Retinal pigment epithelial cell (primary cell): ENCODE measurements at regions not wholly inside any gene's neighbourhood (a gene's known extent, or its start where the extent isn't known, plus 50 kb on each side); places are given as distances from the start of the nearest gene placed in this dataset.

Experiments used
- DNase-seq: peaks from one replicate; pipeline ENCODE4 v3.0.0-alpha.2; 2010; ENCODE audit warnings: low read depth
- H3K4me3 ChIP-seq: 2 replicates; pipeline ENCODE4 v1.5.1; 2011; ENCODE audit warnings: mild to moderate bottlenecking, low read length, control low read depth, moderate library complexity
- CTCF ChIP-seq: conservative IDR thresholded peaks from 2 replicates; pipeline ENCODE4 v1.5.1; 2011; ENCODE audit warnings: low read depth, low read length, control low read depth, inconsistent platforms

- DNase-seq, result no peak
- TF ChIP-seq CTCF, result no peak
- H3K4me3 ChIP-seq, result no peak overlapping the region
Measured at GRCh38 chr7:153476166-153476565, 576.0 kb upstream of the DPP6 start.

GRCh38 chr7:153496257-153496656 lies 555.9 kb upstream of the DPP6 start:
- no peak overlapping the region for H3K4me3 ChIP-seq
- no peak for DNase-seq
- no peak for TF ChIP-seq CTCF

DNA sequence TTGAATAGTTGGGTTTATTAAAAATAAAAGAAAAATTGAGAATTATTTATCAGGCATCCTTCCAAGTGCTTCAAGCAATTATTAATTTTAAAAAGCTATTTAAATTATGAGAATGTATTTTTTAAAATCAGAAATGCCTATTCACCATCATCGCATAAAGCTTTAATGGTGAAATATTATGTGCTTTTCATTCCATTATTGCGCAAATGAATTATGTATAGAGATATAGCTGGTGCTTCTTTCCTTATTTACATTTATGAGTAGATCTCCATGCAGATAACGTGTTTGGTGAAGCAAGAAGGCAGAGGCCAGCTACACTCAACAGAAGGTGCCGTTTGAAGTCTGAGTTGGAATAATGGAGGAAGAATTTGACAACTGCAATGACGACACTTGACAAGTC lies 549.1 kb upstream of the DPP6 start:
- DNase-seq, result no peak
- no peak for TF ChIP-seq CTCF
- H3K4me3 ChIP-seq, result no peak overlapping the region

DNA sequence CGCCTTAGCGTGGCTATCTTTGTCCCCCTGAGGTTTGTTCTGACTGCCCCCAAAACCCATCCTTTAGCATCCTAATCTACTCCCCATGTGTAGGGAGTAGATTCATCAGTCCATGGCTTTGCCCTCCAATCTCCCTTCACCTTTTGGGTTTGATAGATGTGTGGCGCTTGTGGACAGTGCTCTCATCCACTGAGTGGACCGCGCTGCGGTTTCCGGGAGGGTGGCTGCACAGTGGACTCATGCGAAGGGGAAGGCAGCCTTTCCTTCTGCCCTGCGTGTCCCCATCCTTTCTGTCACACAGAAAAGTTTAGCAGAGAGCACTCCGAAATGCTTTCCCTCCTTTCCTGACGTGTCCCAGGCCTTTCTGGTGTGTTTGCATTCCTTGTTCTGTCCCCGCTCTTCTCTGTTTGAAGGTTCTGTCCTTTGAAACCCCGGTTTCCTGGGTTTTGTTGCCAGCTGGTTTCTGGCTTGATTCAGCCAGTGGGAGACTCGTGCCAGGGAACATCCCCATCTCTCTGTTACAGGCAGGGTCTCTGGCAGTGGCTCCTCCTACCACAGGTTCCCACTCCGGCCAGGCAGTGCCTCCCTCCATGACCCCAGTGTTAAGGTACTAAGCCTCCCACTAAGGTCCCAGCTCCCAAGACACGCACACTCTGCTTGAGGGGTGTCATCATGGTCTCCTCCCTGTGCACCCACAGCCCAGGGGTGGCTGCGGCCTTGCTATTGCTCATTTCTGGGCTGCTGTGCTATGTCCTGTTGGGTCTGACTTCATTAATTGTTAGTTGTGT lies 547.7 kb upstream of the DPP6 start:
- no peak overlapping the region for H3K4me3 ChIP-seq
- no peak for DNase-seq
- no peak for TF ChIP-seq CTCF

DNA sequence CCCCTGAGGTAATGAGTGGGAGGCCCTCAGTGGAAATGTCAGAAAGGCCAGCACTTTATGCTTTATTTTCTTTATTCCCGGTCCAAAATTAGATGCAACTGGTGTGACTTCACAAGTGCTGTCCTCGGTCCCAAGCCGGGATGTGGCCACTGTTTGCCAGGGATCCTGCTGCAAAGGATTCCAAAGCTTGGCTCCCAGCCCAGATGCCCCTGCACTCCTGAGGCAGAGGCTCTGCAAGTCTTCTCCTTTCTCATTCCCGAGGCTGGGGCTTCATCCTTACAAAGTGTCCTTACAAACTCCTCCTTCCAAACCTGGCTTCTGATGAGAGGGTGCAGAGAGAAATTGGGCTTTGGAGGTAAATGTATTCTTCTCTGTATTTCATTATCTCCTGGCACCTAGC lies 544.3 kb upstream of the DPP6 start:
- no peak for TF ChIP-seq CTCF
- DNase-seq, result no peak
- no peak overlapping the region for H3K4me3 ChIP-seq

DNA sequence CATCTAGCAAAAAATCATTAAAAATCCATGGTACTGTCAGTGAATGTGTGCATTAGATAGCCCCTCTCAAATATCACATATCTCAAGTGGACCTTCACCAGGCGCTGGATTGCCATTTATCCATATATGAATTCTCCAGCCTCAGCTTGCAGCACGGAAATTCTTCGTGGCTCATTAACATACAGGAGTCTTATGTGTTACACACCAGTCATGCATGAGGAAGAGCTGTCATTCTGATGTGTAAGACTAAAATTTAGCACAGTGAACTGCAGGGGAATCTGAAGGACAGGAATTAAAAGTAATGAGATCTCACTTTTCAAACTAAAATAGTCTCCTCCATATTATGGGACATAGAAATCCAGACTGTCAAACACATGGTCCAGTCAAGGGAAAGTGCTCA lies 542.4 kb upstream of the DPP6 start:
- no peak for TF ChIP-seq CTCF
- DNase-seq, result no peak
- H3K4me3 ChIP-seq, result no peak overlapping the region

DNA sequence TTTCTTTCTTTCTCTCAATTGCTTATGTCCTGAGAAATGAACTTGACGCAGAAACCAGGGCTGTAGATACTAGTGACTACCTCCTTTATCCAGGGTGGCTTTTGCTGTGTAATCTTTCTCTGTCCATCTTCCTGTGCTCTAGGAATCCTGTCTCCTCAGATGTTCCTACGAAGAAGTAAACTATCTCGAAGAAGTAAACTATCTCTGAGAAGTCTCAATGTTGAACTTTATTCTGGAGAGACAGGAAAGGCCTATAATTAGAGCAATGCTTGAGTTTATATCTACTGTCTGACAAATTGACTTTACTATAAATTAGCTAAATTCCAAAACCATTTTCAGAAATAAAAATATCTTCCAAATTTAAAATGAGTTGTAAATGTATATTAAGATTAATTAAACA lies 541.5 kb upstream of the DPP6 start:
- no peak overlapping the region for H3K4me3 ChIP-seq
- no peak for TF ChIP-seq CTCF
- DNase-seq, result no peak
